Vagina (tissue), 2 donors: ENCODE measurements at regions not wholly inside any gene's neighbourhood (a gene's known extent, or its start where the extent isn't known, plus 50 kb on each side); places are given as distances from the start of the nearest gene placed in this dataset.

ENCODE experiments used
- CTCF ChIP-seq, 3 experiments: fragments of 450-650 bp in 2 of 3; fragments of 200-600 bp in 1 of 3; sonication (generic) in 1 of 3; IDR thresholded peaks; one replicate each; pipeline ENCODE4 v1.5.1; 2017 to 2019; ENCODE audit warnings: antibody characterized with exemption in 3 of 3, mild to moderate bottlenecking in 2 of 3, moderate library complexity in 2 of 3
- POLR2A ChIP-seq, 2 donors: fragments of 450-650 bp; IDR thresholded peaks; one replicate each; pipeline ENCODE4 v1.6.1; 2017; ENCODE audit warnings: antibody characterized with exemption in 2 of 2, mild to moderate bottlenecking in 2 of 2, moderate library complexity in 2 of 2
- POLR2AphosphoS5 ChIP-seq, 2 donors: sonication (generic); formaldehyde crosslinking; IDR thresholded peaks; one replicate each; pipeline ENCODE4 v1.9.0; 2017; ENCODE audit warnings: antibody characterized with exemption in 2 of 2, mild to moderate bottlenecking in 2 of 2, low read depth in 1 of 2; ENCODE audit not compliant: insufficient read depth in 1 of 2

DNA sequence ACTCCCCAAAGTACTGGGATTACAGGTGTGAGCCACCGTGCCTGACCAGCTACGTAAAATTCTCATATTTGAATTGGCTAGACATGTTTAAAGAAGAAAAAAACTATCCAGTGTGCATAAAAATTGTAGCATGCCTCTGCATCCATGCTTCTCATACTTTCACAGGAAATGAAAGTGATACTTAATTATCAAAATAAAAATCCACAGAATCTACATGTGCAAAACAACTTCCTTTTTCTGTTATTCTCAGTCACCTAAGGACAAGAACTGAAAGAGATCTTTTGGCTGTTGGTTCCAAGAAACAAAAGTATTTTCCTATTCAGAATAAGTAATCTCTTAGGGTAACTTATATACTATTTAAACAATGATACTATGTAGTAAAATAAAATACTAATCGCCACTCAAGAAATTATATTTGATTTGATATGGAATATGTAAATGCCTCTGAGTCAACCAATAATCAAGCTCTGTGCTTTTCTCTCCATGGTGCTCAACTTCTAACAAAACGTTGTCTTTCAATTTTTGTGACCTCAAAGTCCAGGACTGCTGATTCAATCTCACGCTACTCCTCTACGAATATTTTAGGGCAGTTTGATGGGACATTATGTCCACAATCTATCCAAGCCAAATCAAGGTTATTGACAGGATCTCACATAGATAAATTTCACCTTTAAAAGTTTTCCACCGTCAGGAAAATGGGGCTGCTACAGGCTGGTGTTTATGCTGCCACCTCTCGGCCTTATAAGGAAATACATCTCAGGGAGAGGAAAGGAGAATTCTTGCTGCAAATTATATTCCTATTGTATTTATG is 102.7 kb downstream of the ZNF281 start:
- TF ChIP-seq POLR2AphosphoS5 (IDR thresholded peaks at IDR 0.05; ENCODE audit: insufficient read depth in 1 of 2, low read depth in 1 of 2) (no peak), CTCF (IDR thresholded peaks at IDR 0.05) (peak in 2 of 3 experiments; percentile 27 to 72), POLR2A (IDR thresholded peaks at IDR 0.05) (no peak)
